Colonic mucosa (tissue), 4 donors: ENCODE measurements at regions not wholly inside any gene's neighbourhood (a gene's known extent, or its start where the extent isn't known, plus 50 kb on each side); places are given as distances from the start of the nearest gene placed in this dataset.

Experiments
- DNase-seq: peaks from one replicate; pipeline ENCODE4 v3.0.0-alpha.2; 2020
- H3K27ac ChIP-seq: fragments of 200-600 bp; one replicate; pipeline ENCODE4 v1.8.0; 2021
- H3K27me3 ChIP-seq: fragments of 200-600 bp; one replicate; pipeline ENCODE4 v1.8.0; 2021
- H3K36me3 ChIP-seq: fragments of 200-600 bp; one replicate; pipeline ENCODE4 v1.8.0; 2021
- H3K4me1 ChIP-seq: fragments of 200-600 bp; one replicate; pipeline ENCODE4 v1.8.0; 2021; ENCODE audit warnings: mild to moderate bottlenecking
- H3K4me3 ChIP-seq: fragments of 200-600 bp; one replicate; pipeline ENCODE4 v1.8.0; 2021
- H3K9ac ChIP-seq, 2 donors: one replicate each; pipeline ENCODE4 v1.7.0; 2013; ENCODE audit warnings: control low read depth in 2 of 2, low read depth in 2 of 2, low read length in 2 of 2
- H3K9me3 ChIP-seq: fragments of 200-600 bp; one replicate; pipeline ENCODE4 v1.8.0; 2021
- CTCF ChIP-seq: fragments of 200-600 bp; IDR thresholded peaks from one replicate; pipeline ENCODE4 v1.8.0; 2022; ENCODE audit warnings: antibody characterized with exemption, mild to moderate bottlenecking
- intact Hi-C: fragments of 100-400 bp; cut with DNase I; formaldehyde crosslinking; loops from one replicate; pipeline ENCODE4 v1.14.1; 2022
- donor health status: healthy.
- donor health status: DM: no; HTN: no; CAD: no.
- donor health status: DM: no; HTN: no; CAD: no.

- no peak for TF ChIP-seq CTCF
- H3K27me3 ChIP-seq, result no peaks in the 10 kb centered on the region
- H3K4me1 ChIP-seq, result no peaks in the 10 kb centered on the region
- H3K4me3 ChIP-seq, result no peak overlapping the region
- no peak overlapping the region for H3K27ac ChIP-seq
- intact Hi-C loops, result no loop called here
- H3K9me3 ChIP-seq, result no peaks in the 10 kb centered on the region
- no peak for DNase-seq
- no peaks in the 10 kb centered on the region for H3K36me3 ChIP-seq
- no peak overlapping the region for H3K9ac ChIP-seq
These were observed 241.7 kb downstream of the EPHA4 start for GRCh38 chr2:221330436-221330835.

GRCh38 chr2:221334481-221335218, 237.5 kb downstream of the EPHA4 start:
- H3K4me1 ChIP-seq, result no peaks in the 10 kb centered on the region
- H3K9me3 ChIP-seq, result no peaks in the 10 kb centered on the region

GRCh38 chr2:221335219-221335752, 236.8 kb downstream of the EPHA4 start:
- no peak for DNase-seq
- TF ChIP-seq CTCF, result no peak
- Histone ChIP-seq H3K36me3 (no peaks in the 10 kb centered on the region), H3K27me3 (no peaks in the 10 kb centered on the region), H3K9ac (no peak overlapping the region), H3K9me3 (no peaks in the 10 kb centered on the region), H3K4me3 (no peak overlapping the region), H3K4me1 (no peaks in the 10 kb centered on the region), H3K27ac (no peak overlapping the region)
- intact Hi-C loops, result no loop called here

More at GRCh38 chr2:221334481-221335218, 237.5 kb downstream of the EPHA4 start:
- TF ChIP-seq CTCF, result no peak
- Histone ChIP-seq H3K4me3 (no peak overlapping the region), H3K36me3 (no peaks in the 10 kb centered on the region), H3K27me3 (no peaks in the 10 kb centered on the region), H3K27ac (no peak overlapping the region), H3K9ac (no peak overlapping the region)
- intact Hi-C loops, result no loop called here
- no peak for DNase-seq

GRCh38 chr2:221336967-221337366, 235.1 kb downstream of the EPHA4 start:
- intact Hi-C loops, result no loop called here
- no peak overlapping the region for H3K4me3 ChIP-seq

GRCh38 chr2:221337957-221338685, 234.0 kb downstream of the EPHA4 start:
- Histone ChIP-seq H3K9ac (no peak overlapping the region), H3K4me3 (no peak overlapping the region), H3K27me3 (no peaks in the 10 kb centered on the region), H3K9me3 (no peaks in the 10 kb centered on the region), H3K36me3 (no peaks in the 10 kb centered on the region), H3K27ac (no peak overlapping the region), H3K4me1 (no peaks in the 10 kb centered on the region)
- DNase-seq, result no peak
- no peak for TF ChIP-seq CTCF
- intact Hi-C loops, result no loop called here

More at GRCh38 chr2:221336967-221337366, 235.1 kb downstream of the EPHA4 start:
- Histone ChIP-seq H3K4me1 (no peaks in the 10 kb centered on the region), H3K36me3 (no peaks in the 10 kb centered on the region), H3K9ac (no peak overlapping the region), H3K9me3 (no peaks in the 10 kb centered on the region), H3K27ac (no peak overlapping the region), H3K27me3 (no peaks in the 10 kb centered on the region)
- no peak for DNase-seq
- no peak for TF ChIP-seq CTCF
